Superior temporal gyrus (tissue), 1 donor: ENCODE measurements at regions not wholly inside any gene's neighbourhood (a gene's known extent, or its start where the extent isn't known, plus 50 kb on each side); places are given as distances from the start of the nearest gene placed in this dataset.
A peak's percentile ranks its signal among the peaks of the same experiment; 100 is the strongest.

Source experiments
- DNase-seq: peaks from one replicate; pipeline ENCODE4 v3.0.0-alpha.2; 2016; ENCODE audit errors: extremely low spot score

DNA sequence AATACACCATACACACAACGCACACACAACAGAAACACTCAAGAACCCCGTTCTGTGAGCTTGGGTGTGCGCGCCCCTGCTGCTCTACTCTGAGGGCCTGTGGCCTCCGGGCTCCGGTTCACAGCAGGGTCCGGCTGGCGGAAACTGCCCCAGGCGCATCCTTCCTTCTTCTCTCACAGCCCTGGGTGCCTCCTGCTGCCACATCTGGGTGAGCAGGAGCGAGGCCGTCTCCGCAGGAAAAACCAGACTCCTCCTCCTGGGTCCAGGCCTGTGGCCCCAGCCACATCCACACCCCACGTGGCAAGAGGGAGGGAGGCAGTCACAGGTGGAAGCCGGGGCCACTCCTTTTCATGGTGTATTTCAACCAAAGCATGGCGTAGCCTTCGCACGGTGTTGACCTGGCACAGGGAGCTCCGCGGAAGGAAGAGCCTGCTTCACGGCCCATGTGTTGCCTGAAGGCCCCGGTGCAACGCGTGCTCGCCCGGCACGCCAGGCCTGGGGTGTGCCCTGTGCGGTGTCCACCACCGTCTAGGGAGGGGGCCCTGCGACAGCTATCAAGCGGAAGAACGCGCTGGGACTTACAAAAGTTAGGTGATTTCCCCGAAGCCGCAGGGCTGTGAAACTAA is 1502.7 kb downstream of the TBC1D22A start:
- DNase-seq, result no peak

DNA sequence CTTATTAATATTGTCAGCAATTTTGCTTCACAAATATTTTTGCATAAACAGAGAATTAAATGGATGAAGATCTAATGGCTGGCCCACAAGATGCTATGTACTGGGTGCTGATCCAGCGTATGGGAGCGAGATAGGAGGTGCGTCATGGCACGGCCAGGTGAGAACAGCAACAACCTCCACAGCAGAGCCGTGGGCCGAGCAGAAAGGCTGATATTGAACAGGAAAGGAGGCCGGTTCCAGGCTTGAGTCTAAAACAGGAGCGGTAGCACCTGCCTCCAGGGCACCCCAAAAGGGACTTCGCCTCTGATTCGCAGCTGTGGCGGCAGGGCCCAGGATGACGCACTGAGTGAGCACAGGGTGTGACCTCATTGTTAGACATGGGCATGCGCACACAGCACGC is 1502.1 kb downstream of the TBC1D22A start:
- DNase-seq, result no peak

DNA sequence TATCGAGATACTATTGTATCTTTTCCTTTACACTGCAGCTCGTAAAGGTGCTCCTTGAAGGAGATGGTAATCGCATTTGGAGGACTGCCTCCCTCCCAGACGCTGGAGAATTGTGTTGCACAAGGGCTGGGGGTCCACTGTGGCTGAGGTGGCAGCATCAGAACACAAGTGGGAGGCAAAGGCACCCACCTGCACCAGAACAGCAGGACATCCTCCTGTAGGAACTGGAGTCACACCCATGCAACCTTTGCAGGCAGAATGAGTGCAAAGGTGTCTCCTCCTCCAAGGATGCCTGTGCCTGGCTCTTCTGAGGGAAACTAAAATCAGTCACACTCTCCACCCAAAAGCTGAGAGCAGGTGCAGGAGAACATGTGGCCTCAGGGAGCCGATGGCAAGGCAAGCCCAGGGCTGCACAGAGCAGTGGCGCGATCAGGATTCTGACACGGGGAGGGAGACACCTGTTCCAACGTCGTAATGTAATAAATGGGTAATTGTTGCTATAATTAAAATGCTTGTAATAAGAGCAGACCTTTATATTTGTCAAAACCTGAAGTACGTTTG is 1501.4 kb downstream of the TBC1D22A start:
- DNase-seq, result no peak

DNA sequence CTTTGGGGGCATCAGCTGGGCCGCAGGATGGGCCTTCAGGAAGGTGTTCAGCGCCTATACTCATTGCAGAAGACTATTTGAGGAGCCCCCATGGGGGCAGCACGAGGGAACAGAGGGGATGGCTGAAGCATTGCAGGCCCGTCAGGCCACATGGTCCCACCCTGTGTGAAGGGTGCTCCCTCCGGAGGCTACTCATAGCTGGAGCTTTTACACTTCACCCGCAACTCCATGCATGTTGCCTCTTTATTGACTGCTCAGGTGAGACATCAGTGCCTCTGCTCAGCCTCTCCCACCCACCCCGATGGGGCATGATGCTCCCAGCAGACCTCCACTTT is 1500.9 kb downstream of the TBC1D22A start:
- no peak for DNase-seq

DNA sequence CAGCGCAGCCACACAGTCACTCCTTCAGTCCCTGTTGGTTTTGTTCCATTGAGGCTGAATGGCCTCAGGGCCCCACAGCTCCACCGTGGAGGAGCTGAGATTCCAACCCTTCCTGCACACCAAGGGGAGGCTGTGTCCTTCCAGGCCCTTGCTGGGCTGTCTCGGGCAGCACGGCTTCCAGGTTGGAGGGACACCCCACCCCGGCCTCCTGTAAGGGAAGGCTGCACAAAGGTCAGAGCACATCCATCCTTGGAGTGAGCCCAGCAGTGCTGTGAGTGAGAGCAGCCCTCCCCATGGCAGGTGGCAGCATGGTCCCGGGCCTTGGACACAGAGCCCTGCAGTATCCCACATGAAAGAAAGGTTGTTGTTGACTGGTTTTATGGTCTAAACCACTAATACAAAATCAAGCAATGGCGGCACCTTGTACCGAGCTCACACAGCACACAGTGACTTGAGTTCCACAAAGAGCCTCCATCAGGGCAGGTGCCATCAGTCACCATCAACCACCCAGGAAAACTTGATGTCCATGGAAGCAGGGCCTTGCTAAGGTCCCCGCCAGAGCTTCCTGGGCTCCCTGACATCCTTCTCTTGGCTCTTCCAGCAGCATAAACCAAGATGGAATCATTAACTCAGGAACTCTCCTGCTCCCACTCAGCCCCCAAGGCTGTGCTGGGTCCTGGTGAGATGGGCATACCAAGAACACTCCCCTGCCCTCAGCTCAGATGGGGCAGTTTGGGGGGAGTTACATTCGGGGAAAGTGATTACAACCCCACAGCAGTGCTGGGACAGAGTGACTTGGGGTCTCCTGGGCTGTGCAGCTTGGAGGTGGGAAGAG is 1500.4 kb downstream of the TBC1D22A start:
- no peak for DNase-seq

DNA sequence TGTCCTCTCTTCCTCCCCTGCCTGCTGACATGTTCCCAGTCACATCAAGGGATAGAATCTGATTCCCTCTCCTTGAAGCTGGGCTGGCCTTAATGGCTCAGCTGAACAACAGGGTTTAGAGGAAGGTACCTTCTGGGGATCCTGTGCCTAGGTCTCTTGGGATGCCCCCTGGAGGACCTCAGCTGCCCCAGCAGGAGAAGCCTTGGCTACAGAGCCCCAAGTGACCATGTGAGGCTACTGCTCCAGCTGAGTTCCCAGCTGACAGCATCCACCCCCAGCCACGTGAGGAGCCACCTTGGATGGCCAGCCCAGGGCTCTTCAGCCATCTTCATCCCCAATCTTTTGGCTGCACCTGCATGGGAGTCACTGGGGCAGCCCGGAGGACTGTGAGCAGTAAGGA is 1499.3 kb downstream of the TBC1D22A start:
- no peak for DNase-seq

DNA sequence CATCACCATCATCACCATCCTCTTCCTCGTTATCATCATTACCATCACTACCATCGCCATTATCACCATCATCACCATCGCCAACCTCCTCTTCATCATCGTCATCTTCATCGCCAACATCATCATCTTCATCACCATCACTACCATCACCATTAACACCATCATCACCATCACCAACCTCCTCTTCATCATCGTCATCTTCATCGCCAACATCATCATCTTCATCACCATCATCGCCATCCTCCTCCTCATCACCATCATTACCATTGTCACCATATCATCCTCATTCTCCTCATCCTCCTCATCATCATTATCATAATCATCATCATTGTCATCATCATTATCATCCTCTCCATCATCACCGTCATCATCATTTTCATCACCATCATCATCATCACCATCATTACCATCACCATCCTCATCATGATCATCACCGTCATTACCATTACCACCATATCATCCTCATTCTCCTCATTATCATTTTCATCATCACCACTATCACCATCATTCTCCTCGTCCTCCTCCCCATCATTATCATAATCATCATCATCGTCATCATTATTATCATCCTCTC is 1498.7 kb downstream of the TBC1D22A start:
- DNase-seq, result no peak

DNA sequence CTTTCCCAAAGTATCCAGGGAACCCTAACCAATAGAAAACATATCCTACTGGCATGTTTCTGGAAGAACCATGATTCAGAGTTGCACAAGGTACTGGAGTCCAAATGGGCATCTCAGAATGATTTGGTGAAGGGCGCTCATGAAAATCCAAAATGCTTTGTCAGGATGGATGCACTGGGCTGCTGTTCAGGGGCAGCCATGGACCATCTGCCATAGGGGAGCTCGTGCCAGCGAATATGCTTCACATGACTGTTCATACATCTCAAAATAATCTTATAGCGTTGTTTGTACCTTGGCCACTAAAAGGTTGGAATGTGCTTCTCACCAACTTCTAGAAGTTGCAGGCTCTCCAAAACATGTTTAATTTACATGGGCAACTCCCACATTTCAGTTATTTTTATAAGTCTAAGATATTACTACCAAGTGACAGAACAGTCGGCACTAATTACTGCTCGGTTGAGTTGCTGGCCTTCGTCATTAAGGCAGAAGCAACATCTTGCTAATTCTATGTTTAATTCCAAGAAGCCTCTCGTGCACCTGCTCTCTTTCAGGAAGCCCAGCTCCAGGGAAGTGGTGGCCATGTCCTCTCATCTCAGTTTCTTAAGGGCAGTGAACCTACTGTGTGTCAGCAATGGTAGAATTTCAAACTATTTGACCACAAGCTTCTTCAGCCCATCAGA is 1497.7 kb downstream of the TBC1D22A start:
- DNase-seq, result no peak

DNA sequence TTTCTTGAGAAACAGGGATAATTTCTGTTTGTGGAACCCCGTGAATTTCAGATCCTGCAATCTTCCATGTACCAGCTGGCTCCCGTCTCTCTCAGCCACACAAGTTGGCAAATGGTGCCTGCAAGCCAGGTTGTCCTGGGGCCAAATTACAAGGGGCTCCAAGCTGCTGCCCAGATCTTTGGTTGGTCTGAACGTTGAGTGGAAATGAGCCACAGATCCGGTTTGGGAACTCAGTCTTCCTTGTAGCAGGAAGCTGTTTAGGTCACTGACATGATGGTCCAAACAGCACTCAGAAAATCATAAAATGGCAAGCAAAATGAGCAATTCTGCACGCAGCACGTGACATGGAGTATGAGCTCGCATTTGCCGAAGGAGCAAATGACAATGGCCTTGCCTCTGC is 1496.4 kb downstream of the TBC1D22A start:
- no peak for DNase-seq

DNA sequence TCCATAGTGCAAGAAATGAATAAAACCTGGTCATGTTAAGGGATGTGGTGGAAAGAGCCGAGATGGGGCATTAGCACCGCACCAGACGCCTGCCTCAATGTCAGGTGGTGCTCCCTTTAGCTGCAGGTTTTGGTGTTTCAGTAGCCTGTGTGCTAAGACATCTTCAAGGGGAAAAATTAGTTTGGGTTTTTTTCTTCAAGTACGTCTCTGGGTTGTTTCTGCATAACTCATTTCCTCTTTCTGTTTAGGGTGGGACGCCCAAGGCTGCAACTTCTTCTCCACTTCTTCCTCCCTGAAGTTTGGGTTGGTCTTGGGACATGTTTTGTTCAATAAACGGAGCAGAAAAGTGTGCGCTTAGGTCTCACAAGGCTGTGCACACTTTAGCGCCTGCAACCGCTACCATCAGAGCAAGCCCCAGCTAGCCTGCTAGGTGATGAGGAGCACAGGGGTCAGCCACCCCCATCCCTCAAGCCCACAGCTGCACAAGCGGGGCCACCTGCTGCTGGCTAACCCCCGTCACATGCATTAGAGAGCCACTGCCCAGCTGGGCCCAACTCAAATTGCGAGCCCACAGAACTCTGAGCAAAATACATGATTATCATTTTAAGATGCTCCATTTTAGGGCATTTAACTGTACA is 1495.7 kb downstream of the TBC1D22A start:
- no peak for DNase-seq

DNA sequence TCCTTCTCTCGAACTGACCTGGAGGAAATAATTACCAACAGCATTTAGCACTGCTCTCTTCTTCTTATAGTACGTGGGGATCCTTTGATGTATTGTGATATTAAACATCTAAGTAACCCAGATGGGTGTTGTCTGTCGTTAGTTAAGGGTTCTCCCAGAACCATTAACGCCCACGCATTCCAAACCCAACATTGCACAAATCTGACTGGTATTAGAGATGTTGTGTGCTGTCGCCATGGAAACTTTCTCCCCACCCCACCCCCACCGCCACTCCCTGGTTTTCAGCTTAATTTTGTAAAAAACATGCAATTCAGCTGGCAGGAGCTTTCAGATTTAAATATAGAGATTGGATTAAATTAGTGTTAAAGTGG is 1495.2 kb downstream of the TBC1D22A start:
- no peak for DNase-seq

DNA sequence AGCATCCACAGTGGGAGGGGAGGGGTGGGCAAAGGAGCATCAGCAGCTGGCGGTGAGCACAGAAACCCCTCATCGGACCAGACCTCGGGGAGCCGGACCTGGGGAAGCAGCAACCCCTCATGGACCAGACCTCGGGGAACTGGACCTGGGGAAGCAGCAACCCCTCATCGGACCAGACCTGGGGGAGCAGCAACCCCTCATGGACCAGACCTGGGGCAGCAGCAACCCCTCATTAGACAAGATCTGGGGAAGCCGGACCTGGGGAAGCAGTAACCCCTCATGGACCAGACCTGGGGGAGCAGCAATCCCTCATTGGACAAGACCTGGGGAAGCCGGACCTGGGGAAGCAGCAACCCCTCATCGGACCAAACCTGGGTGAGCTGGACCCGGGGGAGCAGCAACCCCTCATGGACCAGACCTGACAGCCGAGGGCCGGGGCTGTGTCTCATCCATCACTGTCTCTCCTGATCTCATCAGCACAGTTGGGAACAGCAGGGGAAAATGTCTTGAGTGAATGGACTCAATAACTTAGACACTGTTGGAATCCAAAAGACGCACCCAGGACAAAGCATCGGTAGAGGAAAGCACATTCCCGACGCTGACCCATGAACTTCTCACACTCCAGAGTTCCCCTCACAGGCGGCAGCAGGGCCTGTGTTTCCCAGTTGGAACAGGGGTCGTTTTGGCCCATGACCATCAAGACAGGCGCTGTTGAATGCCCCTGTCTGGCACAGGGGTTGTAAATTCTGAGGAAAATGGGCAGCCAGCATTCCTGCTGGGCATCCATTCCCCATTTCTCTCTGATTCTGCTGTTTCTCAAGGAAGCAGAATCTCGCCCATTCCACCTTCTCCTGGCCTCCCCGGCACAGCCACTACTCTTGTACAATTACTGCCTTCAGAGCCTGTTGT is 1494.6 kb downstream of the TBC1D22A start:
- no peak for DNase-seq

DNA sequence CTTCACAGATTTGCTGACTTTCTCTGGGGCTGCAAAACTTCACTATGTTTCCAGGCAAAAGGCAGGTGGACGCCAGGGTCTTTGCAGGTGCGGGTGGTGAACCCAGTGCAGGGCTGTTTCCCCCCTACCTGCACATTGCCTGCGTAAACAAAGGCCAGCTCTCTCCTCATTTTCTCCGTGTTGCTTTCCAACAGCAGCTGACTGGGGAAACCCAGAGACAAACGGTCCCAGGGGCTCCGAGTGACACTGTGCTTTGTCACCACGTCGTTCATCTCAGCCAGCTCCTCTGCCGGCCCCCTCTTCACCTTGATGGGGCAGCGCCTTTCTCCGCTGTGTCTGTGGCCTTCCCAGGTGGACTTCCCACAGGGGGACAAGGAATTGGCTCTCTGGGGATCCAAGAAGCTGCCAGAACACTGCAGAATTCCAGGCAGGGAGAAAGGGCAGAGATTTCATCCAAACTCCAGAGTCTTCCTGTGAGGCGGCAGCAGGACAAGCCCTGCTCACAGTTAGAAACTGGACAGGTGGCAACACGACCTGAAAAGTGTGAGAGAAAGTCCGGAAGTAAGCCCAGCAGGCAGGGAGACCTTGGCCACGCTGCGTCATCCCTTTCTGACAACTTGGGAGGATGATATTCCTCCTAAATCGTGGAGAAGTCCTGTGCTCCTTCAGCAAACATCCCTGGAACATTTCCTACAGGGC is 1493.7 kb downstream of the TBC1D22A start:
- no peak for DNase-seq

DNA sequence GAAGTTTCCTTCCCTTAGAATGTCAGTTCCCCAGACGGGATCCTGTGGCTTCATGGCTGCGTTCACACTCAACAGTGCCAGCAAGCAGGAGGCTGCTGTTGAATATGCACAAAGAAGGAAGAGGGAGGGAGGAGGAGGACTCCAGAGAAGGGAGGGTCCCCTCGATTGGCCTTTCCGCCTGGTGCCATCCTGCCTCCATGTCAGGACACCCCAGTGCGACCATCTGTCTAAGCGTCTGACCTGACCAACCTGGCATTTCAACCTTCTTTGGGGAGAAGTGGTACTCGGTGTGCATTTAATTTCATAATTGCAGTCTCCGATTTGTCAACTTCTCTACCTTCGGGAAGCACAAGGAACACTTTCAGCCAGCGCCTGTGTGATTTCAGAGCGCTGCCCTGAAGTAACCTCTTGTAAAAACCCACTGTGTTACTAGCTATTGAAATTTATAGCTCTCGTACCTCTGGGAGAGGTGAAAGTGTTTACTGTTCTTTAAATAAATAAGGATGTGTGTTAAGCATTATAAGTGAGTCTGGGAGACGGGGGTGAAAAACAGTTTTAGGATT is 1491.9 kb downstream of the TBC1D22A start:
- peak; percentile 32 for DNase-seq

DNA sequence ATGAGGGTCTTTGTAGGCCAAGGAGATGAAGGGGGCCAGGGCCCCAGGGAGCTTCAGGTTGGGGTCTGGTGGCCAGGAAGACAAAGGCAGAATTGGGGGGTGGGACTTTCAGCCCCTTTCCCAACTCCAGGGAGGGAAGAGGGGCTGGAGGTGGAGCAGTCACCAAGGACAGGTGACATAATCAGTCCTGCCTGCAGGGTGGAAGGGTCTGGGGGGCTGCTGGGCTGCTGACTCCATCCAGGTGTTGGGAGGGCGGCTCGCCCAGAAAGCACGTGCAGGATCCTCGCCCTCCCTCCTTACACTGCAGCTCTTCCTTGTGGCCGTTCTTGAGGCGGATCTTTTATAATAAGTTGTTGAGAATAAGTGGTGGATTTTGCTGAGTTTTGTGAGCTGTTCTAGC is 1491.1 kb downstream of the TBC1D22A start:
- no peak for DNase-seq

DNA sequence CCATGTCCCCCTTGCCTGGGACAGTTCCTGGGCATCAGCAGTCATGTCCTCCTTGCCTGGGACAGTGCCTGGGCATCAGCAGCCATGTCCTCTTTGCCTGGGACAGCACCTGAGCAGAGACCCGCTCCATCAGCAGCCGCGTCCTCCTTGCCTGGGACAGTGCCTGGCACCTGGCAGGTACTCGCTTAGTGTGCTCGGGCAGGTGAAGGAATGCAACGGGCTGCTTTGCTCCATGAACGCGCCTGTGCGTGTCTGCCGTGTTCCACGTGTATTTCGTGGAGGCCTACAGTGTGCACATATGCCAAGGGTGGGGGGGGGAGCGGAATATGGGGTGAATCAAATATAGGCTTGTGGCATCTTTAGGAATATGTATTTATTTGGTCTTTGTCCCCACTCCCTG is 1490.7 kb downstream of the TBC1D22A start:
- DNase-seq, result no peak

DNA sequence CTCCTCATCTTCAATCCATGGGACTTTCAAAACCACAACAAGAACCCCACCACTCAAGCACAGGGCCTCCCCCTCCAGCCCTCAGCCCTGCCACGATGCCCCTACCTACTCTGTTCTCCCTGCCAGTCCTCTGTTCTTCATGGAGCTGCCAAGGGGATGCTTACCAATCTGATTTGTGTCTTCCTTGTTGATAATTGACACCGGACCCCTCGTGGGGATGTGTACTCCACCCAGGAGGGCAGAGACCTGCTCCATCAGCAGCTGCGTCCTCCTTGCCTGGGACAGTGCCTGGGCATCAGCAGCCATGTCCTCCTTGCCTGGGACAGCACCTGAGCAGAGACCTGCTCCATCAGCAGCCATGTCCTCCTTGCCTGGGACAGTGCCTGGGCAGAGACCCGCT is 1489.2 kb downstream of the TBC1D22A start:
- DNase-seq, result no peak

DNA sequence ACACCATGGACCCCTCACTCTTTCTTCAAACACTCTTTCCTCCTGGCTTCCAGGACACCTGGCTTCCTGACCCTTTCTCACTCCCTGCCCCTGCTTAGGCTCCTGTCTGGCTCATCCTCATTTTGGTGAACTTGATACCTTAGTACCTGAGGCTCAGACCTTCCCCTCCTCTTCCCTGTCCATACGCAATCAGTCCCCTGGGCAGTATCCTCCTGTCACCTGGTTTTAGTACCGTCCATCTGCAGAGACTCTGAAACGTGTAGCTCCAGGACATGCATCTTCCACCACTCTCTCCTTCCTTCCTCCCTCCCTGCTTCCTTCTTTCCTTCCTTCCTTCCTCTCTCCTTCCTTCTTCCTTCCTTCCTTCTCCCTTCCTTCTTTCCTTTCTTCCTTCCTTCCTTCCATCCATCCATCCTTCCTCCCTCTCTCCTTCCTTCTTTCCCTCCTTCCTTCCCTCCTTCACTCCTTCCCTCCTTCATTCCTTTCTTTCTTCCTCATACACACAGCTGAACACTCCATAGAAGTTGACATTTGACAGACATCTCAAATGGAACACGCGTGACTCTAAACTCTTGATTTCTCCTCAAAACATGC is 1488.6 kb downstream of the TBC1D22A start:
- DNase-seq, result no peak

DNA sequence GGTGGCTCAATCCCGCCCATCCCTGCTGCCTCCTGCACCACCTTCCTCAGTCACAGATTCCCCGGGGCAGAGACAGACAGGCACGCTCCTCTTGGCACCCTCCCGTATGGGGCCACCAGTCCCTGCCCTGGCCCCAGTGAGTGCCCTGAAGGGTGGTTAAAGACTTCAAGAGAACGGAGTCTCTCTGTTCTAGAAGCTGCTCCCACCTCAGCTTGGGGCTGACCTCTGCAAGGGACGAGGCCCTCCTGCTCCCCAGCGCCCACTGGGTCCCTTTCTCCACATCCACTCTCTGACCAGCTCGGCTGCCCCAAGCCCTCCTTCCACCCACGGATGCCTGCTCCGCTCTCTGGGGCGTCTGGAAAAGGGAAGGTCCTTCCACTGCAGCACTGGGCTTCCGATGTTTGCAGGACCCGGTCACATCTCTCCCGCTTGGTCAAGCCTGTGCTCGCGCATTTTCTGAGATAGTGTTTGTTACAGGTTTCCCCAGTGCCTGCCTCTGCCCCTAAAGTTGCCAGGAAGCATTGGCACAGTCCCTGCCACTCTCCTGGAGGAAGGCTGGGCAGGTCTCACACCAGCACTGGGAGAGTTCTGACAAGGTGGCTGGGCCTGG is 1487.9 kb downstream of the TBC1D22A start:
- no peak for DNase-seq
